RPMI8226 (cell line): ENCODE measurements at regions not wholly inside any gene's neighbourhood (a gene's known extent, or its start where the extent isn't known, plus 50 kb on each side); places are given as distances from the start of the nearest gene placed in this dataset.
A peak's percentile ranks its signal among the peaks of the same experiment; 100 is the strongest.
"Not testable (repeated sequence)": the region's sequence is repeated elsewhere in the genome, so short reads cannot be mapped to it uniquely, and the experiment has no call there.

Experiments used
- DNase-seq: peaks from one replicate; pipeline ENCODE4 v3.0.0-alpha.2; 2015

- peak; percentile 4 for DNase-seq
Measured at GRCh38 chr6:76495909-76496308, 423.4 kb upstream of the IMPG1 start.

GRCh38 chr6:76491376-76491775, 418.9 kb upstream of the IMPG1 start:
- DNase-seq: not testable (repeated sequence)

- DNase-seq: no peak
Measured at GRCh38 chr6:76490456-76490855, 418.0 kb upstream of the IMPG1 start.

GRCh38 chr6:76481101-76481500, 408.6 kb upstream of the IMPG1 start:
- no peak for DNase-seq

GRCh38 chr6:76472858-76473257, 400.4 kb upstream of the IMPG1 start:
- DNase-seq: no peak

GRCh38 chr6:76466286-76466685, 393.8 kb upstream of the IMPG1 start:
- DNase-seq: no peak

- no peak for DNase-seq
Measured at GRCh38 chr6:76465410-76465809, 392.9 kb upstream of the IMPG1 start.

- DNase-seq: no peak
Measured at GRCh38 chr6:76453270-76453669, 380.8 kb upstream of the IMPG1 start.

GRCh38 chr6:76451926-76452709, 379.7 kb upstream of the IMPG1 start:
- DNase-seq: no peak

GRCh38 chr6:76448109-76448508, 375.6 kb upstream of the IMPG1 start:
- no peak for DNase-seq

- DNase-seq: no peak
Measured at GRCh38 chr6:76441875-76442274, 369.4 kb upstream of the IMPG1 start.

GRCh38 chr6:76439811-76440210, 367.3 kb upstream of the IMPG1 start:
- DNase-seq: no peak

- no peak for DNase-seq
Measured at GRCh38 chr6:76438768-76439167, 366.3 kb upstream of the IMPG1 start.

- no peak for DNase-seq
Measured at GRCh38 chr6:76435174-76435573, 362.7 kb upstream of the IMPG1 start.

- no peak for DNase-seq
Measured at GRCh38 chr6:76422511-76423213, 350.2 kb upstream of the IMPG1 start.

- no peak for DNase-seq
Measured at GRCh38 chr6:76420094-76420493, 347.6 kb upstream of the IMPG1 start.

GRCh38 chr6:76418560-76419223, 346.2 kb upstream of the IMPG1 start:
- DNase-seq: no peak

GRCh38 chr6:76416821-76417605, 344.6 kb upstream of the IMPG1 start:
- no peak for DNase-seq

GRCh38 chr6:76403064-76403463, 330.6 kb upstream of the IMPG1 start:
- DNase-seq: no peak

- no peak for DNase-seq
Measured at GRCh38 chr6:76397966-76398365, 325.5 kb upstream of the IMPG1 start.

GRCh38 chr6:76382201-76382600, 309.7 kb upstream of the IMPG1 start:
- DNase-seq: no peak

GRCh38 chr6:76381612-76382011, 309.1 kb upstream of the IMPG1 start:
- DNase-seq: no peak

- DNase-seq: peak; percentile 15
Measured at GRCh38 chr6:76351275-76351674, 278.8 kb upstream of the IMPG1 start.
